GM19463 (cell line): ENCODE measurements at regions not wholly inside any gene's neighbourhood (a gene's known extent, or its start where the extent isn't known, plus 50 kb on each side); places are given as distances from the start of the nearest gene placed in this dataset.

Experiments used
- ATAC-seq: cut with Tn5 transposase; IDR thresholded peaks from one replicate; pipeline ENCODE4 v1.9.1; 2021; ENCODE audit warnings: mild to moderate bottlenecking, moderate library complexity; ENCODE audit not compliant: unreplicated experiment

DNA sequence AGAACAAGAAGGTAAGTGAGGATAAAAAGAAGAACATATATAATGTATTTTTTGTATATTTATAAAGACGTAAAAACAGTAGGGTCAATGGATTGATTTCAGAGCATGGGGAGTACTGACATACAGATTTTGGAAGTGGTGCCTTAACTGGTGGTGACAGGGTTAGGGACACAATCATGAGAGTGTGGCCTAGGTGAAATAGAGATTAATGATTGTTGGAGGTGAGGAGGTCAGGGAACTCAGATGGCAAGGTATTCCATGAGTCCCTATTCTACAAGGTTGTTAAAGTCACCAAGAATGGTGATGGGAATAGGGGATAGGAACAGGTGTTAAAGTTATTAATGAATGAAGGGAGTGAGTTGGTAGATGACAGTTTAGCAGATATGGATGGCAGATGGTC, 210.8 kb downstream of the SEMA6A start:
- no peak for ATAC-seq

DNA sequence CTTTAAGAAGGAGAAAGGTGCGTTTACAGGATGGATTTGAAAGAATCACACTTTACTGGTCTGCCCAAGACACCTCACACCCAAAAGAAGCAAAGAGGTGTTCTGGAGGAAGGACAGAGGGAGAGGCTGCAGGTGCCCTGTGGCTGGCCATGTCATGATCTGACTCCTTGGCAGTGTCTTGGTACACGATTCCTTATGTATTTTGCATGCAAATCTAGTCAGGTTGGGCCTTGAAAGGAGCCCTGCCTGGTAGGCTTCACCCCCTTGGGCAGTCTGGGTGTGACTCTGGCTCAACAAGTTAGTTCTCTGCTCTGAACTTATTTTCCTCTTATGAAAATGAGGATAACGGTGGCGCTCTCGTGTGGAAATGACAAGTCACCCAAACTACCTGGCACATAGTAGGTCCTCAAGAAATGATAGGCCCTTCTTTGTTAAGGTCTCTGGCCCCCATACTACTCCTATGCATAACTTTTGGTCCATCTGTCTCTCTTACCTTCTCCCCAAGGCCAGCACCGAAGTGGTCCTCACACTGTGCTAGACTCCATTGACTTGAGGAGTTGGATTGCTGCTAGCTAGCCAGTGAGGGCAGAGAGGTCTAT, 212.5 kb downstream of the SEMA6A start:
- ATAC-seq, result no peak

DNA sequence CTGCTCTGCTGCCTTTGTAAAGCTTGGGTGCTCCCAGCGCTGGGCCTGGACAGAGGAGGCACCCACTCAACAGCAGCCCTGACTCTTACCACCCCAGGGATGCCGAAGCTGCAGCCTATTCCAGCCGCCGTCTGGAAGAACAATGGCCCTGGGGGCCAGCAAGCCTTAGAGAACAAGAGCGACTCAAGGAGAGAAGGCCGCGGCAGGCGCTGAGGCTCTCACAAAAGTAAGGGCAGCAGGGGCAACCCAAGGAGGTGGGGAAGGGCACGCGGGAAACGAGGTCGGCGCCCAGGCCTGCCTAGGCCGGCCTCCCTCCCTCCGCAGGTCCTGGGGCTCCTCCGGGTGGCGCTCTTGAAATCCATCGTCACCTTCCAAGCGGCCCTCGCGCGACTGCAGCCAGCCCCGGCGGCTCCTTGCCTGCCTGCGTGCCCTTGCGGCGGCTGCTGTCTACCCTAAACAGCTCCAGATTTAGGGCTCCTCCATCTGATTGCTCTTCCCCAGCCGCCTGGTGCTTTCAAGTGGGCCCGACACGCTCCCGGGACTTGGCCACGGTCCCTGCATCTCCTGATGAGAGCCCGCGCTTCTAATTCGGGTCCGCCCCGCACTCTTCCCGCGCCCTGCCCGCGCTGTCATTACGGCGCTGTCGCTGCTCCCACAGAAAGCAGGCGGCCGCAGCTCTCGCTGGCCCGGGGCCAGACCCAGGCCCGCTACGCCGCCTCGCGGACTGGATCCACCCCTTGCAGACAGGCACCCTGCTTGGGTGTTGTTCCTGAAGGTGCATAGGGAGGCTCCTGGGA, 213.3 kb downstream of the SEMA6A start:
- no peak for ATAC-seq

DNA sequence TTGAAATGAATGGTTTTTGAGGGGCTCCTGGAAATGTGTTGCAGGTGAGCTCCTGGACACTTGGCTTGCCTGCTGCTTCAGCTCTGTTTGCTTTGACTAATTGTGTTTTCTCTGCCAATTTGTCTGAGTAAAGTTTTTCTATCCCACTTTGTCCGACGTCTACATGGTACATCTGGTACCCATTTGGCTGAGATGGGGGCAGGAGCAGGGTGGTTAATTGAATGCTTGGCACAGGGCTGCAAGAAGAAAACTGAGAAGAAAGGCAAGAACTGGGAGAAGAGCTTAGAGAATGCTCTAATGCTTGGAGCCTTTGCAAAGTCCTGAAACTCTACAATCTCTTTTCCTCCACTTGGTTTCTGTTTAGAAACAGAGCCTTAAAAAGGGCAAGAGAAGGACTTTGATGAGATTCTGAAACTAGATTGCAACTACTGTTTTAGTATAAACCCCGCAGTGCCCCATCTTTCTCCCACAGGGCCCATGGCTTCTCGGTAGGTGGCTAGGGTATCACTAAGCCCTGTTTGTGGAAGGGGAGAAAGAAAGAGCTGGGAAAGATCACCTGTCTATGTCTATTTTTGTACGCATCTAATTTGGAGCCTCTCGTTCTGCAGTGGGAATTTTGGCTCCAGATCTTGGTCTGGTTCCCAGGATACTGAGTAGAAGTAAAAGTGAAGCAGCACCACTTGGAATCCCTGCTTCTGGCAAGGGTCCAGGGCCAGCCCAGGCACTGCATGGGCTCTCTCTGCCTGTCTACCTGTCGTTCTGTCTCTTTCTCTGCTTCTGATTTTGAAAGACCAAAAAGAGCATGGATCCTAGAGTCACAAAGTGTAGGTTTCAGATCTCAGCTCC, 214.4 kb downstream of the SEMA6A start:
- ATAC-seq, result no peak

DNA sequence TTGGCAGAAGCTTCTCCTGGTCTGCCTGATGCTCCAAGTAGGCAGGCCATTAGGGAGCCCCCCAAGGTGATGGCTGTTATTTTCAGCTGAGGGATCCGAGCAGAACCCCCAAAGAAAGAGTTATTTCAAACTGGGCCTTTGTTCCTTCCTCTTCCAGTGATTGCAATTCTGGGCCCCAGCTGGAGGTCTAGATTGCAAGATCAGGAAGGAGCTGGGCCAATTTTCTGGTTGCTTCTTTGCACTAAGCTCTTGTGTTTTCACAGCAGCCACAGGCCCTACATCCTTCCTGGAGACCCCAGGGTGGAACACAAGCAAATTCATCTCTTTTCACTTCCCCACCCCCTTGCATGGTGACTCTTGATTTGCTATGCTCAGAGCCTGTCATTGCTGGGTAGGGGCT, 215.0 kb downstream of the SEMA6A start:
- ATAC-seq, result no peak

DNA sequence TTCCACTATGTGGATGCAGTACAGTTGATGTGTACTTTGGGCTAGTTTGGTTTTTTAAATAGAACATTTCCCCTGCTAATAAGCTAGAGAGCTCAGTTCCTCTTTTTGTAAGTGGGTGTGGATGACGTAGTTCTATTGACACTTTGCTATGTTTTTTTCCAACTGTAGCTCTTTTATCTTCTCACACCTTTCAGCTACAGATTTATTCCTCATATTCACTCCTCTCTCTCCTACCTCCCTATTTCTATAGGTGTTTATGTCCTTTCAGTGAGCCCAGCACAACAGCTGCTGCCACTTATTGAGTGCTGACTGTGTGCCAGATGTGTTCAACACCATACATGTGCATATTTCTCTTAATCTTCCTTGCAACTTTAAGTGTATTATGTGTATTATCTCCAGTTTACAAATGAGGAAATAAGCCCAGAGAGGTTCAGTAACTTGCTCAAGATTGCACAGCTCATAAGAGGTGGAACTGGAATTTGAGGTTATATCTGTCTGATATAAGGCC, 215.7 kb downstream of the SEMA6A start:
- peak; percentile 98 for ATAC-seq

DNA sequence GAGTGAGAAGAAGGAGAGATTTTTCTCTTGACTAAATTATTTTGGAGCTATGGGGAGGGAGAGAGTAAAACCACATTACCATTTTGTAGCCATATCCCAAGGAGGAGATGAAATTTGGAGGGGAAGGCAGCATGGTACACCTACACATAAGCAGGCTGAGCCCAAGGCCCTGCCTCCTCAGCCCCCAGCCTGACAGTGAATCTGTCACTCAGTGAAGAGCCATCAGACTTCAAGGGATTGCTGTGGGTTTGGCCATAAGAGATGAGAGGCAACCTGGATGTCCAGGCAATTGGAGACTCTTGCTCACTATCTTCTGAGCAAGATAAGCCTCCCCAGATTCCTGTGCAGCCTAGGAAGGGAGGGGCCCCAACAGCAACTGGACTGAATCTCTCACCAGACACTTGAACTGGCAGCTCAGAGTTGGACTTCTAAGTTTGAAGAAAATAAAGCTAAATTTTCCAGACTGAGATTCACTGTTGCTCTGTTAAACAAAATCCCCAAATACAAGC, 216.6 kb downstream of the SEMA6A start:
- ATAC-seq, result no peak

DNA sequence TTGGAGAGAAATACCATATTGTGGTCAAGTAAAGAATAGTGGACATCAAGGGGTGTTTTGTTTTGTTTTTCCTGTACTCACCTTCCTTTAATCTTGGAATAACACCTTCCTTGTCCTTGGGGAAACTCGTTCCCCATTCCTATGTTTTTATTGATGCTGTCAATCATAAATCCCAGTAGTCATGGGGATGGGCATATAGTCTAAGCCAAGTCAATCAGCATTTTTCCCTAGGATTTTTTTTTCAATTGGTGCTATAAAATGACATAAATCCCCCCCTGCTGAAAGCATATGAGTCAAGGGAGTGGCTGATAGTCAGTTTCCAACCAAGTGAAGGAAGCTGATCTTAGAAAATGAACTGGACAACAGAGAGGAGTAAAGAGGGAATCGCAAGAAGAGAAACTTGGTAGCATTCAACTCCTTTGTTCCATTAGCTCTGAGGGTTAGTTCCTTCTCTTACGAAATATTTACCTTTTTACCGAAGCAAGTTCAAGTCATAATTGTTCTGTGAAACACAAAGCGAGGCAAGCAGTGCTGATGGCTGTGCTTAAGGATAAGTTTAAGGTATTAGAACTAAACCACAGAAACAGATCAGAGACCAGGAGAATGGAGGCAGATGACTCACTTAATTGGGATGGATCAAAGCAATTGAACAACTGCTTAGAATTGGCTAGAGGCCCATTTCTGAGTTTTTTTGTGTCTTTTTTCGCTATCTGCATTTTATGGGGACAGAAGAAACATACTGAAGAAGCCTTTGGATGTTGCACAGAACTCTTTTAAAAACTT, 218.6 kb downstream of the SEMA6A start:
- ATAC-seq, result no peak

DNA sequence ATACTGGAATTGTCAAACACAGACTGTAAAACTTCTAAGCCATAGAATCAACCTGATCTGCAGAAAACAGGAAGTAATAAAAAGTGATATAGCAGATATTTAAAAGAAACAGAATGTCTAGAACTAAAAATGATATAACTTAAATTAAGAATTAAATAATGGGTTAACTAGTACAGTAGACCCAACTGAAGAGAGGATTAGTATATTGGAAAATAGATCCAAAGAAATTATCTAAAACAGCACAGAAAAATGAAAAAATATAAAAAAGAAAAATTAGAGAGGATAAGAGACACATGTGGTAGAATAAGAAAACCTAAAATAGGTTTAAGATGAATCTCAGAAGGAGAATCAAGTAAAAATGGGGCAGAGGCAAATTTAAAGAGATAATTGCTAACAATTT, 219.9 kb downstream of the SEMA6A start:
- no peak for ATAC-seq

DNA sequence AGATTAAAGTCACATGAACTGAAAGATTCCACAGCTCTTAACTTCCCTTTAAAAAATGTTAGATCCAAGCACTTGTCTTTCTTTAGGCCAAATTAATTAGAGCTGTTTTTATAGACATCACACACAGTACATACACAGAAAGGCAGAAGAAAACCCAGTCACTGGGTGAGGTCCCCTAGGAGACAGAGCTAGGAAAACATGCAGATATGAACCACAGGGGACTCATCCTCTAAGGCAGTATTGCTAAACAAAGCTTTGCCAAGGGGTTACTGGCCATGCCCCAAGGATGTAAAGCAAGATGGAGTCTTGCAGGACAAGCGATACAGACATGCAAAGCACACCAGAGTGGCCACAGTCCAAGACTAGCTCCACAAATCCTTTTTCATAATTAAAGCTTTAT, 227.0 kb downstream of the SEMA6A start:
- no peak for ATAC-seq

DNA sequence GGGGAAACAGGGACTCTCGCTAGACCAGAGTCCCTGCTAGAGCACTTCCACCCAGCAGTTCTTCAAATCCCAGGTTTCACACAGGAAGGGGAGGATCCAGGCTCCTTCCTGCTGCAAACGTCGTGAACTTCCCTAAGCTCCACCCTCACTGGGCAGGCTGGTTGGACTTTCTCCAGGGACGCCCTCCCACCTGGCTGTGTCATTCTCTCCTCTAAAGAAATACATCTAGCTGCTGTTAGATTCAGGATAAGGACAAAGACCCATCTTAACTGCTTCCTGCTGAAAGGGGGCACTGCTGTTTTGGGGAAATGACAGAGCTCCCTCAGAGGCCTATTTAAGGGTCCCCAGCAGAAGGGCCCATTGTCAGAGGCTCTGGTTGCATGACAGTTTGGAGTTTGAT, 230.7 kb downstream of the SEMA6A start:
- no peak for ATAC-seq
